AG04450 (cell line): ENCODE measurements at regions not wholly inside any gene's neighbourhood (a gene's known extent, or its start where the extent isn't known, plus 50 kb on each side); places are given as distances from the start of the nearest gene placed in this dataset.
"Not testable (repeated sequence)": the region's sequence is repeated elsewhere in the genome, so short reads cannot be mapped to it uniquely, and the experiment has no call there.

Experiments
- CTCF ChIA-PET: fragments of 300-600, 350-600 bp; formaldehyde crosslinking; extraction: SDS; loops from one replicate; lab custom pipeline; 2022; ENCODE audit warnings: antibody characterized with exemption, inconsistent platforms; lab: Charles Lee
- POLR2A ChIA-PET: fragments of 350-600 bp; formaldehyde crosslinking; extraction: SDS; loops from one replicate; lab custom pipeline; 2021; ENCODE audit warnings: antibody characterized with exemption, inconsistent platforms; lab: Yijun Ruan, JAX
- DNase-seq: peaks from one replicate; pipeline ENCODE4 v3.0.0-alpha.2; 2011; ENCODE audit warnings: low read depth, low spot score
- H3K27ac ChIP-seq: one replicate; pipeline ENCODE4 v1.5.1; 2012; ENCODE audit warnings: low read depth, low read length, control low read depth
- H3K27me3 ChIP-seq: one replicate; pipeline ENCODE4 v1.6.0; 2012; ENCODE audit warnings: low read length; ENCODE audit not compliant: control insufficient read depth, insufficient read depth
- H3K4me3 ChIP-seq: 2 replicates; pipeline ENCODE4 v1.5.1; 2011; ENCODE audit warnings: mild to moderate bottlenecking, low read depth, low read length, control low read depth
- H3K9me3 ChIP-seq: 2 replicates; pipeline ENCODE4 v1.5.1; 2012; ENCODE audit warnings: low read length; ENCODE audit not compliant: control insufficient read depth, insufficient read depth
- CTCF ChIP-seq: IDR thresholded peaks from 2 replicates; pipeline ENCODE4 v1.5.1; 2011; ENCODE audit warnings: low read depth, low read length, control low read depth, inconsistent platforms

GRCh38 chr13:44648392-44649103, 72.4 kb upstream of the TSC22D1 start:
- CTCF ChIA-PET: interaction anchor here (0.5 to 1.2 kb wide), 2 partner anchors 94 to 165 kb away, joined by 3 to 4 read pairs; no protein-coding TSS in a partner anchor
- DNase-seq: no peak
- peak; percentile 28; the same call in 1 of the 2 replicates for TF ChIP-seq CTCF

GRCh38 chr13:44647560-44647959, 71.4 kb upstream of the TSC22D1 start:
- H3K4me3 ChIP-seq, H3K9me3 ChIP-seq, H3K27ac ChIP-seq, H3K27me3 ChIP-seq, DNase-seq, POLR2A ChIA-PET: not testable (repeated sequence)
- CTCF ChIA-PET: interaction anchor here (1.2 kb wide), 1 partner anchor 164 kb away, joined by 4 read pairs; no protein-coding TSS in a partner anchor

More at GRCh38 chr13:44648392-44649103, 72.4 kb upstream of the TSC22D1 start:
- Histone ChIP-seq H3K9me3 (no peaks in the 10 kb centered on the region), H3K27ac (no peak overlapping the region), H3K4me3 (no peak overlapping the region), H3K27me3 (no peaks in the 10 kb centered on the region)
- POLR2A ChIA-PET: no interaction called here

- H3K9me3 ChIP-seq: no peaks in the 10 kb centered on the region
- no peak for DNase-seq
- H3K27me3 ChIP-seq: no peaks in the 10 kb centered on the region
- no peak overlapping the region for H3K4me3 ChIP-seq
- ChIA-PET POLR2A (no interaction called here), CTCF (interaction anchor here (0.6 kb wide), 1 partner anchor 275 kb away, joined by 3 read pairs; no protein-coding TSS in a partner anchor)
- TF ChIP-seq CTCF: no peak
- H3K27ac ChIP-seq: no peak overlapping the region
Measured at GRCh38 chr13:44646044-44646443, 69.9 kb upstream of the TSC22D1 start.

GRCh38 chr13:44643256-44643655, 67.1 kb upstream of the TSC22D1 start:
- Histone ChIP-seq H3K27ac (no peak overlapping the region), H3K27me3 (no peaks in the 10 kb centered on the region), H3K9me3 (no peaks in the 10 kb centered on the region), H3K4me3 (no peak overlapping the region)
- ChIA-PET CTCF (interaction anchor here (0.7 kb wide), 1 partner anchor 87 kb away, joined by 3 read pairs; no protein-coding TSS in a partner anchor), POLR2A (no interaction called here)
- TF ChIP-seq CTCF: no peak
- no peak for DNase-seq

- no peak for DNase-seq
- Histone ChIP-seq H3K9me3 (no peaks in the 10 kb centered on the region), H3K27me3 (no peaks in the 10 kb centered on the region), H3K4me3 (no peak overlapping the region), H3K27ac (no peak overlapping the region)
- CTCF ChIA-PET: no interaction called here
- POLR2A ChIA-PET: no interaction called here
- TF ChIP-seq CTCF: no peak
Measured at GRCh38 chr13:44637581-44637980, 61.5 kb upstream of the TSC22D1 start.
